ENCODE measurements at regions not wholly inside any gene's neighbourhood (a gene's known extent, or its start where the extent isn't known, plus 50 kb on each side); places are given as distances from the start of the nearest gene placed in this dataset.

GRCh38 chr4:124540014-124540413, 172.5 kb downstream of the ANKRD50 start:
- TF ChIP-seq CTCF (optimal IDR thresholded peaks at IDR 0.05 in 1 of 3, IDR thresholded peaks at IDR 0.05 in 1 of 3, conservative IDR thresholded peaks at IDR 0.05 in 1 of 3; ENCODE audit: extremely low read depth in 1 of 3, insufficient read depth in 2 of 3, low read length in 3 of 3) (no peak), EZH2 (IDR thresholded peaks at IDR 0.05; ENCODE audit: low read length) (no peak)
